ENCODE measurements at regions not wholly inside any gene's neighbourhood (a gene's known extent, or its start where the extent isn't known, plus 50 kb on each side); places are given as distances from the start of the nearest gene placed in this dataset.

DNA sequence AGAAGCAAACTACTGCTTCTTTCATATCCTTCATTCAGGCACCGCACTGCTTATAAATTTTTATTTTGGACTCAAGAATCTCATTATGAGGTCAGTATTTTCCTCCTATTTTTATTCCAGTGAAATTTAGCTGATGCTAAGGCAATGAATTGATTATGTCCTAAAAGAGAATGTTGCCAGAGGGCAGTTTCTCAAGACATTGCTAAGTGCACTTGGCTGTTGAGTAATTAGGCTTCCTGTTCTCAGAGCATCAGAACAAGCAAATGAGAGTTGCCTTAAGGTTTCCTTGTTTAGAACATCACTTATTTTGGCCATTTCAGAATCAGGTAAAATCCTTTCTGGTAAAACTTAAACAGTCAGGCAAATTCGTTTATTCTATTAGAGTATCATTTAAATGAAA lies 548.6 kb upstream of the ZEB2 start:
- no peaks in the 10 kb centered on the region for H3K79me2 ChIP-seq (ENCODE audit: insufficient read depth, low read length)
- DNase-seq (ENCODE audit: low read depth), result no peak
- H3K4me1 Mint-ChIP-seq (ENCODE audit: low read depth, unreplicated experiment), result no peaks in the 10 kb centered on the region
- no peaks in the 10 kb centered on the region for H3K36me3 Mint-ChIP-seq (ENCODE audit: low read depth, unreplicated experiment)
- H3K27me3 Mint-ChIP-seq (ENCODE audit: low read depth, unreplicated experiment), result no peaks in the 10 kb centered on the region
- TF ChIP-seq, protein P1, sequence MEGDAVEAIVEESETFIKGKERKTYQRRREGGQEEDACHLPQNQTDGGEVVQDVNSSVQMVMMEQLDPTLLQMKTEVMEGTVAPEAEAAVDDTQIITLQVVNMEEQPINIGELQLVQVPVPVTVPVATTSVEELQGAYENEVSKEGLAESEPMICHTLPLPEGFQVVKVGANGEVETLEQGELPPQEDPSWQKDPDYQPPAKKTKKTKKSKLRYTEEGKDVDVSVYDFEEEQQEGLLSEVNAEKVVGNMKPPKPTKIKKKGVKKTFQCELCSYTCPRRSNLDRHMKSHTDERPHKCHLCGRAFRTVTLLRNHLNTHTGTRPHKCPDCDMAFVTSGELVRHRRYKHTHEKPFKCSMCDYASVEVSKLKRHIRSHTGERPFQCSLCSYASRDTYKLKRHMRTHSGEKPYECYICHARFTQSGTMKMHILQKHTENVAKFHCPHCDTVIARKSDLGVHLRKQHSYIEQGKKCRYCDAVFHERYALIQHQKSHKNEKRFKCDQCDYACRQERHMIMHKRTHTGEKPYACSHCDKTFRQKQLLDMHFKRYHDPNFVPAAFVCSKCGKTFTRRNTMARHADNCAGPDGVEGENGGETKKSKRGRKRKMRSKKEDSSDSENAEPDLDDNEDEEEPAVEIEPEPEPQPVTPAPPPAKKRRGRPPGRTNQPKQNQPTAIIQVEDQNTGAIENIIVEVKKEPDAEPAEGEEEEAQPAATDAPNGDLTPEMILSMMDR (IDR thresholded peaks at IDR 0.05; ENCODE audit: insufficient read depth, low read depth, low read length), result no peak
- no peak for TF ChIP-seq EZH2 (IDR thresholded peaks at IDR 0.05; ENCODE audit: insufficient read depth, low read length)
- H3K9ac ChIP-seq (ENCODE audit: low read length), result no peak overlapping the region
- H3K27me3 ChIP-seq (ENCODE audit: insufficient read depth, low read length), result no peaks in the 10 kb centered on the region
- H4K20me1 ChIP-seq (ENCODE audit: insufficient read depth, low read length), result no peaks in the 10 kb centered on the region
- H3K27ac ChIP-seq (ENCODE audit: low read depth, low read length), result no peak overlapping the region
- H2AFZ ChIP-seq (ENCODE audit: low read depth, low read length), result no peak overlapping the region
- no peaks in the 10 kb centered on the region for H3K4me1 ChIP-seq (ENCODE audit: insufficient read depth, low read length)
- no peak overlapping the region for H3K27ac Mint-ChIP-seq (ENCODE audit: unreplicated experiment)
- no peak overlapping the region for H3K4me3 ChIP-seq (ENCODE audit: insufficient read depth, low read depth, low read length)
- no peaks in the 10 kb centered on the region for H3K9me3 ChIP-seq (ENCODE audit: insufficient read depth, low read depth, low read length)
- H3K36me3 ChIP-seq (ENCODE audit: insufficient read depth, low read length), result no peaks in the 10 kb centered on the region
- no peak overlapping the region for H3K4me3 Mint-ChIP-seq (ENCODE audit: unreplicated experiment)
- peak; percentile 63 for FAIRE-seq
- H3K4me2 ChIP-seq (ENCODE audit: low read length), result no peak overlapping the region
- H3K9me3 Mint-ChIP-seq (ENCODE audit: unreplicated experiment), result peaks cover 1% of the 10 kb centered on the region

DNA sequence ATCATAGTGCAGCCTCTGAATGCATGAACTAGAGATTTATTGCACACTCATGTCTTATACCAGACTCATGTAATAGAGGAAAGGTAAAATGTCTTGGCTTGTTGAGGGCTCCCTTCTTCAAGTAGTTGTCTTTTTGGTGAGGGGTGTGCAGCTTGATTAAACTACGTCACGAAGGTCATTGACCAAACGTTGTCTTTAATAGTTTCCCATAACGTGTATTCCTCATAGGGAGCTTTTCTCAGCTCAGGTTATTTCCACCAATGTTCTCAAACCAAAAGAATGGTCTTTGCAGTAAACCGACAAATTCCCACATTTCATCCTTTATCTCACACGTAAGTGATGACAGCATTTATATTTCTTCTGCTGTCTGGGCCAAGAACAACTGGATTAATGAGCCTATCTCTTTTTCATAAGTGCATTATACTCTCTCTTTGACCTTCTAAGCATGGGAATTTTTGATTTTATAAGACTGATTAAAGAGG lies 547.7 kb upstream of the ZEB2 start:
- Mint-ChIP-seq H3K9me3 (ENCODE audit: unreplicated experiment) (peaks cover 2% of the 10 kb centered on the region), H3K27ac (ENCODE audit: unreplicated experiment) (no peak overlapping the region), H3K4me3 (ENCODE audit: unreplicated experiment) (no peak overlapping the region), H3K27me3 (ENCODE audit: low read depth, unreplicated experiment) (no peaks in the 10 kb centered on the region), H3K36me3 (ENCODE audit: low read depth, unreplicated experiment) (no peaks in the 10 kb centered on the region), H3K4me1 (ENCODE audit: low read depth, unreplicated experiment) (no peaks in the 10 kb centered on the region)
- Histone ChIP-seq H2AFZ (ENCODE audit: low read depth, low read length) (no peak overlapping the region), H3K27me3 (ENCODE audit: insufficient read depth, low read length) (no peaks in the 10 kb centered on the region), H3K4me3 (ENCODE audit: insufficient read depth, low read depth, low read length) (no peak overlapping the region), H3K9me3 (ENCODE audit: insufficient read depth, low read depth, low read length) (no peaks in the 10 kb centered on the region), H3K4me1 (ENCODE audit: insufficient read depth, low read length) (no peaks in the 10 kb centered on the region), H3K9ac (ENCODE audit: low read length) (no peak overlapping the region), H3K36me3 (ENCODE audit: insufficient read depth, low read length) (no peaks in the 10 kb centered on the region), H4K20me1 (ENCODE audit: insufficient read depth, low read length) (no peaks in the 10 kb centered on the region), H3K79me2 (ENCODE audit: insufficient read depth, low read length) (no peaks in the 10 kb centered on the region), H3K4me2 (ENCODE audit: low read length) (no peak overlapping the region), H3K27ac (ENCODE audit: low read depth, low read length) (no peak overlapping the region)
- TF ChIP-seq, protein P1 (IDR thresholded peaks at IDR 0.05; ENCODE audit: insufficient read depth, low read depth, low read length), result no peak
- TF ChIP-seq EZH2 (IDR thresholded peaks at IDR 0.05; ENCODE audit: insufficient read depth, low read length), result no peak
- DNase-seq (ENCODE audit: low read depth) (no peak), FAIRE-seq (no peak)

DNA sequence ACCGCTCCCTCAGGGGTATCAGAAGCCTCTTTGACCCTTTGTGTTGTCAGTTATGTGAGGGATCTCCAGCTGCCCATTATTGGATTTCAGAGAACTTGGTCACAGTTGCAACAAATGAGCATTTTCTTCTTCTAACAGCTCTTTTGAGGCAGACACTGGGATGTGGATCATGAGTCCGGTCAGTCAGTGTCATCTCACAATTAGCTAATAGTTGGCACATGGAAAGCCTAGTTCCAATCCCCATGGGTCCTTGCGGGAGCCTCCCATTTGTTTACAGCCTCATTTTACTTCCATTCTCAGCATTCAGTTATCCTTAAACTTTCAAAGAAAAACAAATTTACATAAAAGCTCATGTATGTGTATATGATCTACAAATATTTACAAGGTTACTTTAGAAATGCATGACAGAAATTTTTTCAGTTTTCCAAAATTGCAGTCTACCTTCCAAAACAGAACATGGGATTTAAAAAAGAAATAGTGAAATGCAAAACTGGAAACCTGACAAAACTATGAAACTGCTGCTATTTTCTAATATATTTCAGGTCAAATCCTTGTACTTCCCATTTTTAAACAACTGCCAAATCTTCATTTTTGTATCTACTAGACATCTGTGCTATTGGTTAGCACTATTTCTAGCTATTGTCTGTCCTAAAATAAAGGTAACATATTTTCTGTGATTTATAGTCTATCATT lies 547.1 kb upstream of the ZEB2 start:
- H3K4me1 Mint-ChIP-seq (ENCODE audit: low read depth, unreplicated experiment), result no peaks in the 10 kb centered on the region
- H4K20me1 ChIP-seq (ENCODE audit: insufficient read depth, low read length), result no peaks in the 10 kb centered on the region
- H3K4me2 ChIP-seq (ENCODE audit: low read length), result no peak overlapping the region
- no peak overlapping the region for H3K27ac Mint-ChIP-seq (ENCODE audit: unreplicated experiment)
- H3K36me3 ChIP-seq (ENCODE audit: insufficient read depth, low read length), result no peaks in the 10 kb centered on the region
- H3K9ac ChIP-seq (ENCODE audit: low read length), result no peak overlapping the region
- H3K4me3 Mint-ChIP-seq (ENCODE audit: unreplicated experiment), result no peak overlapping the region
- no peak overlapping the region for H2AFZ ChIP-seq (ENCODE audit: low read depth, low read length)
- no peaks in the 10 kb centered on the region for H3K9me3 ChIP-seq (ENCODE audit: insufficient read depth, low read depth, low read length)
- H3K36me3 Mint-ChIP-seq (ENCODE audit: low read depth, unreplicated experiment), result no peaks in the 10 kb centered on the region
- no peaks in the 10 kb centered on the region for H3K79me2 ChIP-seq (ENCODE audit: insufficient read depth, low read length)
- no peak overlapping the region for H3K27ac ChIP-seq (ENCODE audit: low read depth, low read length)
- no peak for DNase-seq (ENCODE audit: low read depth)
- H3K27me3 ChIP-seq (ENCODE audit: insufficient read depth, low read length), result no peaks in the 10 kb centered on the region
- H3K4me1 ChIP-seq (ENCODE audit: insufficient read depth, low read length), result no peaks in the 10 kb centered on the region
- no peak for TF ChIP-seq EZH2 (IDR thresholded peaks at IDR 0.05; ENCODE audit: insufficient read depth, low read length)
- TF ChIP-seq, protein P1 (IDR thresholded peaks at IDR 0.05; ENCODE audit: insufficient read depth, low read depth, low read length), result no peak
- H3K9me3 Mint-ChIP-seq (ENCODE audit: unreplicated experiment), result peaks cover 2% of the 10 kb centered on the region
- FAIRE-seq, result peak; percentile 52
- no peaks in the 10 kb centered on the region for H3K27me3 Mint-ChIP-seq (ENCODE audit: low read depth, unreplicated experiment)
- H3K4me3 ChIP-seq (ENCODE audit: insufficient read depth, low read depth, low read length), result no peak overlapping the region

Measured in astrocyte (in vitro differentiated cells and primary cell).